ENCODE measurements at regions not wholly inside any gene's neighbourhood (a gene's known extent, or its start where the extent isn't known, plus 50 kb on each side); places are given as distances from the start of the nearest gene placed in this dataset.
"Not testable (repeated sequence)": the region's sequence is repeated elsewhere in the genome, so short reads cannot be mapped to it uniquely, and the experiment has no call there.

- DNase-seq: no peak
Observed at GRCh38 chr13:76600081-76600480, 286.1 kb downstream of the KCTD12 start.

GRCh38 chr13:76597868-76598267 lies 288.3 kb downstream of the KCTD12 start:
- DNase-seq: no peak

- DNase-seq: no peak
Observed at GRCh38 chr13:76596216-76596615, 290.0 kb downstream of the KCTD12 start.

GRCh38 chr13:76594435-76594834 lies 291.8 kb downstream of the KCTD12 start:
- no peak for DNase-seq

- no peak for DNase-seq
Observed at GRCh38 chr13:76586842-76587241, 299.4 kb downstream of the KCTD12 start.

GRCh38 chr13:76579701-76580100 lies 306.5 kb downstream of the KCTD12 start:
- no peak for DNase-seq

- DNase-seq: not testable (repeated sequence)
Observed at GRCh38 chr13:76575634-76576033, 310.6 kb downstream of the KCTD12 start.

- DNase-seq: no peak
Observed at GRCh38 chr13:76570510-76570971, 315.7 kb downstream of the KCTD12 start.

GRCh38 chr13:76556627-76557026 lies 329.6 kb downstream of the KCTD12 start:
- no peak for DNase-seq

- DNase-seq: no peak
Observed at GRCh38 chr13:76552807-76553206, 333.4 kb downstream of the KCTD12 start.

GRCh38 chr13:76552041-76552772 lies 334.0 kb downstream of the KCTD12 start:
- DNase-seq: no peak

GRCh38 chr13:76542176-76542575 lies 344.0 kb downstream of the KCTD12 start:
- DNase-seq: no peak

GRCh38 chr13:76538004-76538403 lies 348.2 kb downstream of the KCTD12 start:
- no peak for DNase-seq

- DNase-seq: no peak
Observed at GRCh38 chr13:76533251-76533650, 353.0 kb downstream of the KCTD12 start.

GRCh38 chr13:76527041-76527440 lies 359.2 kb downstream of the KCTD12 start:
- no peak for DNase-seq

GRCh38 chr13:76523740-76524340 lies 362.4 kb downstream of the KCTD12 start:
- no peak for DNase-seq

GRCh38 chr13:76522083-76522755 lies 364.0 kb downstream of the KCTD12 start:
- DNase-seq: no peak

GRCh38 chr13:76519685-76520084 lies 366.5 kb downstream of the KCTD12 start:
- DNase-seq: no peak

GRCh38 chr13:76516586-76516985 lies 369.6 kb downstream of the KCTD12 start:
- DNase-seq: no peak

- no peak for DNase-seq
Observed at GRCh38 chr13:76516013-76516412, 370.2 kb downstream of the KCTD12 start.

- no peak for DNase-seq
Observed at GRCh38 chr13:76512721-76513145, 373.5 kb downstream of the KCTD12 start.

GRCh38 chr13:76505437-76505836 lies 380.8 kb downstream of the KCTD12 start:
- DNase-seq: no peak

- DNase-seq: no peak
Observed at GRCh38 chr13:76503766-76504165, 382.4 kb downstream of the KCTD12 start.

- DNase-seq: no peak
Observed at GRCh38 chr13:76503291-76503690, 382.9 kb downstream of the KCTD12 start.

All from activated naive CD4-positive, alpha-beta T cell treated with Interleukin-2 at 50 U/mL for 16 hours (primary cell).